Smooth muscle cell (in vitro differentiated cells): ENCODE measurements at regions not wholly inside any gene's neighbourhood (a gene's known extent, or its start where the extent isn't known, plus 50 kb on each side); places are given as distances from the start of the nearest gene placed in this dataset.

ENCODE experiments used
- DNase-seq: peaks from one replicate; lab custom pipeline; 2025; ENCODE audit not compliant: unreplicated experiment; lab: John Stamatoyannopoulos, UW
- H2AFZ ChIP-seq: fragments of 200-600 bp; sonication (generic); 2 replicates; pipeline ENCODE4 v1.6.0; 2016; ENCODE audit warnings: antibody characterized with exemption, low read depth, mild to moderate bottlenecking
- H3F3A ChIP-seq: fragments of 200-600 bp; sonication (generic); 2 replicates; pipeline ENCODE4 v1.6.0; 2017; ENCODE audit warnings: antibody characterized with exemption, low read depth
- H3K27ac ChIP-seq: fragments of 200-600 bp; sonication (generic); 2 replicates; pipeline ENCODE4 v1.5.1; 2016; ENCODE audit warnings: low read depth, mild to moderate bottlenecking
- H3K27me3 ChIP-seq: fragments of 200-600 bp; sonication (generic); 2 replicates; pipeline ENCODE4 v1.6.1; 2016; ENCODE audit warnings: low read depth, mild to moderate bottlenecking
- H3K36me3 ChIP-seq: fragments of 200-600 bp; sonication (generic); 2 replicates; pipeline ENCODE4 v1.5.1; 2016; ENCODE audit warnings: low read depth
- H3K4me1 ChIP-seq: fragments of 200-600 bp; sonication (generic); 2 replicates; pipeline ENCODE4 v1.5.1; 2016; ENCODE audit warnings: low read depth
- H3K4me2 ChIP-seq: fragments of 200-600 bp; sonication (generic); 2 replicates; pipeline ENCODE4 v1.6.0; 2016; ENCODE audit warnings: mild to moderate bottlenecking
- H3K4me3 ChIP-seq: fragments of 200-600 bp; sonication (generic); 2 replicates; pipeline ENCODE4 v1.5.1; 2016; ENCODE audit warnings: mild to moderate bottlenecking
- H3K79me2 ChIP-seq: fragments of 200-600 bp; sonication (generic); 2 replicates; pipeline ENCODE4 v1.6.0; 2016; ENCODE audit warnings: low read depth, mild to moderate bottlenecking
- H3K9ac ChIP-seq: fragments of 200-600 bp; sonication (generic); 2 replicates; pipeline ENCODE4 v1.6.0; 2016; ENCODE audit warnings: low read depth
- H3K9me3 ChIP-seq: fragments of 200-600 bp; sonication (generic); replicated peaks from 2 replicates; pipeline ENCODE4 v1.5.1; 2016; ENCODE audit warnings: low read depth
- H4K20me1 ChIP-seq: fragments of 200-600 bp; sonication (generic); 2 replicates; pipeline ENCODE4 v1.6.0; 2016; ENCODE audit warnings: low read depth
- CTCF ChIP-seq: fragments of 200-600 bp; sonication (generic); IDR thresholded peaks from 2 replicates; pipeline ENCODE4 v1.5.1; 2017; ENCODE audit warnings: borderline replicate concordance, mild to moderate bottlenecking, antibody characterized with exemption; ENCODE audit not compliant: insufficient read depth, poor library complexity, severe bottlenecking
- WGBS: methylation state at CpG from one replicate; pipeline ENCODE4 v1.1.7; 2016; ENCODE audit warnings: low lambda C conversion rate; 5-methylcytosine and 5-hydroxymethylcytosine counted together

- 82% methylated on average over 2 of the region's 2 CpGs for WGBS
- H3K4me1 ChIP-seq: no peaks in the 10 kb centered on the region
- H3K9ac ChIP-seq: no peak overlapping the region
- no peaks in the 10 kb centered on the region for H3K79me2 ChIP-seq
- H3K36me3 ChIP-seq: no peaks in the 10 kb centered on the region
- H3K9me3 ChIP-seq: no peaks in the 10 kb centered on the region
- no peak for TF ChIP-seq CTCF
- DNase-seq: no peak
- H2AFZ ChIP-seq: no peak overlapping the region
- H4K20me1 ChIP-seq: no peaks in the 10 kb centered on the region
- H3K4me2 ChIP-seq: no peak overlapping the region
- H3F3A ChIP-seq: no peaks in the 10 kb centered on the region
- H3K4me3 ChIP-seq: no peak overlapping the region
- H3K27me3 ChIP-seq: no peaks in the 10 kb centered on the region
- H3K27ac ChIP-seq: no peak overlapping the region
These were observed 1774.8 kb downstream of the ARAP2 start for GRCh38 chr4:34469516-34469915.

GRCh38 chr4:34485252-34485651 lies 1759.1 kb downstream of the ARAP2 start:
- no peaks in the 10 kb centered on the region for H3K9me3 ChIP-seq
- H2AFZ ChIP-seq: no peak overlapping the region
- H3K4me1 ChIP-seq: no peaks in the 10 kb centered on the region
- H3K36me3 ChIP-seq: no peaks in the 10 kb centered on the region
- H3K9ac ChIP-seq: no peak overlapping the region
- TF ChIP-seq CTCF: no peak
- H4K20me1 ChIP-seq: no peaks in the 10 kb centered on the region
- no peak overlapping the region for H3K4me2 ChIP-seq
- no peaks in the 10 kb centered on the region for H3F3A ChIP-seq
- H3K27ac ChIP-seq: no peak overlapping the region
- H3K27me3 ChIP-seq: no peaks in the 10 kb centered on the region
- H3K4me3 ChIP-seq: no peak overlapping the region
- DNase-seq: no peak
- no peaks in the 10 kb centered on the region for H3K79me2 ChIP-seq

- H3K4me3 ChIP-seq: no peak overlapping the region
- H3K4me1 ChIP-seq: no peaks in the 10 kb centered on the region
- no peaks in the 10 kb centered on the region for H3K79me2 ChIP-seq
- no peaks in the 10 kb centered on the region for H4K20me1 ChIP-seq
- H3K27ac ChIP-seq: no peak overlapping the region
- no peak overlapping the region for H3K4me2 ChIP-seq
- DNase-seq: no peak
- H3F3A ChIP-seq: no peaks in the 10 kb centered on the region
- H3K9me3 ChIP-seq: no peaks in the 10 kb centered on the region
- H2AFZ ChIP-seq: no peak overlapping the region
- H3K27me3 ChIP-seq: no peaks in the 10 kb centered on the region
- WGBS: 90% methylated on average over 5 of the region's 5 CpGs
- H3K9ac ChIP-seq: no peak overlapping the region
- no peaks in the 10 kb centered on the region for H3K36me3 ChIP-seq
- TF ChIP-seq CTCF: no peak
These were observed 1757.6 kb downstream of the ARAP2 start for GRCh38 chr4:34486461-34487363.

GRCh38 chr4:34492414-34492813 lies 1751.9 kb downstream of the ARAP2 start:
- H3K4me1 ChIP-seq: no peaks in the 10 kb centered on the region
- H3K4me3 ChIP-seq: no peak overlapping the region
- WGBS: 98% methylated on average over 1 of the region's 1 CpG
- no peak overlapping the region for H3K4me2 ChIP-seq
- H3F3A ChIP-seq: no peaks in the 10 kb centered on the region
- no peaks in the 10 kb centered on the region for H3K79me2 ChIP-seq
- no peak overlapping the region for H2AFZ ChIP-seq
- no peak overlapping the region for H3K27ac ChIP-seq
- H3K9ac ChIP-seq: no peak overlapping the region
- H3K27me3 ChIP-seq: no peaks in the 10 kb centered on the region
- no peaks in the 10 kb centered on the region for H3K9me3 ChIP-seq
- DNase-seq: no peak
- H4K20me1 ChIP-seq: no peaks in the 10 kb centered on the region
- H3K36me3 ChIP-seq: no peaks in the 10 kb centered on the region
- no peak for TF ChIP-seq CTCF
